ENCODE measurements at regions not wholly inside any gene's neighbourhood (a gene's known extent, or its start where the extent isn't known, plus 50 kb on each side); places are given as distances from the start of the nearest gene placed in this dataset.

- Histone ChIP-seq H3K27ac (ENCODE audit: insufficient read depth, low read length) (no peak overlapping the region), H3K4me3 (replicated peaks in 1 of 4; ENCODE audit: control extremely low read depth in 1 of 4, insufficient read depth in 1 of 4, low read depth in 3 of 4, low read length in 4 of 4) (no peak overlapping the region), H2AFZ (ENCODE audit: low read length) (no peak overlapping the region), H3K4me1 (ENCODE audit: control insufficient read depth, extremely low read depth, insufficient read depth, low read length) (peaks cover 12% of the 10 kb centered on the region), H3K27me3 (ENCODE audit: control insufficient read depth, insufficient read depth, low read length) (no peaks in the 10 kb centered on the region), H3K9ac (ENCODE audit: insufficient read depth, low read length) (no peak overlapping the region), H3K36me3 (ENCODE audit: control insufficient read depth, insufficient read depth, low read length) (no peaks in the 10 kb centered on the region), H3K79me2 (ENCODE audit: control insufficient read depth, insufficient read depth, low read length) (no peaks in the 10 kb centered on the region), H3K9me3 (ENCODE audit: control insufficient read depth, insufficient read depth, low read depth, low read length) (no peaks in the 10 kb centered on the region), H3K4me2 (ENCODE audit: extremely low read depth, insufficient read depth, low read length) (no peak overlapping the region), H4K20me1 (ENCODE audit: control insufficient read depth, extremely low read depth, insufficient read depth, low read length) (no peaks in the 10 kb centered on the region)
- DNase-seq (ENCODE audit: low read depth in 2 of 2), result peak in 1 of 2 donors; percentile 18
- TF ChIP-seq CTCF (conservative IDR thresholded peaks at IDR 0.05 in 1 of 2, IDR thresholded peaks at IDR 0.05 in 1 of 2; ENCODE audit: low read depth in 1 of 2, low read length in 2 of 2) (no peak), EZH2 (IDR thresholded peaks at IDR 0.05; ENCODE audit: low read length, missing control alignments) (no peak)
Measured at GRCh38 chr3:170767576-170767941, 102.4 kb downstream of the RPL22L1 start.

GRCh38 chr3:170766823-170767575 is 103.0 kb downstream of the RPL22L1 start:
- Histone ChIP-seq H3K4me2 (ENCODE audit: extremely low read depth, insufficient read depth, low read length) (no peak overlapping the region), H3K9ac (ENCODE audit: insufficient read depth, low read length) (no peak overlapping the region), H3K4me1 (ENCODE audit: control insufficient read depth, extremely low read depth, insufficient read depth, low read length) (peaks cover 12% of the 10 kb centered on the region), H3K36me3 (ENCODE audit: control insufficient read depth, insufficient read depth, low read length) (no peaks in the 10 kb centered on the region), H3K79me2 (ENCODE audit: control insufficient read depth, insufficient read depth, low read length) (no peaks in the 10 kb centered on the region), H3K9me3 (ENCODE audit: control insufficient read depth, insufficient read depth, low read depth, low read length) (no peaks in the 10 kb centered on the region), H3K27me3 (ENCODE audit: control insufficient read depth, insufficient read depth, low read length) (no peaks in the 10 kb centered on the region), H3K4me3 (replicated peaks in 1 of 4; ENCODE audit: control extremely low read depth in 1 of 4, insufficient read depth in 1 of 4, low read depth in 3 of 4, low read length in 4 of 4) (no peak overlapping the region), H3K27ac (ENCODE audit: insufficient read depth, low read length) (no peak overlapping the region), H4K20me1 (ENCODE audit: control insufficient read depth, extremely low read depth, insufficient read depth, low read length) (no peaks in the 10 kb centered on the region), H2AFZ (ENCODE audit: low read length) (no peak overlapping the region)
- DNase-seq (ENCODE audit: low read depth in 2 of 2), result no peak
- TF ChIP-seq CTCF (conservative IDR thresholded peaks at IDR 0.05 in 1 of 2, IDR thresholded peaks at IDR 0.05 in 1 of 2; ENCODE audit: low read depth in 1 of 2, low read length in 2 of 2), result no peak
- TF ChIP-seq EZH2 (IDR thresholded peaks at IDR 0.05; ENCODE audit: low read length, missing control alignments), result no peak

- Histone ChIP-seq H3K27ac (ENCODE audit: insufficient read depth, low read length) (no peak overlapping the region), H3K79me2 (ENCODE audit: control insufficient read depth, insufficient read depth, low read length) (no peaks in the 10 kb centered on the region), H3K4me2 (ENCODE audit: extremely low read depth, insufficient read depth, low read length) (no peak overlapping the region), H3K36me3 (ENCODE audit: control insufficient read depth, insufficient read depth, low read length) (no peaks in the 10 kb centered on the region), H2AFZ (ENCODE audit: low read length) (no peak overlapping the region), H3K4me1 (ENCODE audit: control insufficient read depth, extremely low read depth, insufficient read depth, low read length) (peaks cover 12% of the 10 kb centered on the region), H4K20me1 (ENCODE audit: control insufficient read depth, extremely low read depth, insufficient read depth, low read length) (no peaks in the 10 kb centered on the region), H3K4me3 (replicated peaks in 1 of 4; ENCODE audit: control extremely low read depth in 1 of 4, insufficient read depth in 1 of 4, low read depth in 3 of 4, low read length in 4 of 4) (no peak overlapping the region), H3K27me3 (ENCODE audit: control insufficient read depth, insufficient read depth, low read length) (no peaks in the 10 kb centered on the region), H3K9ac (ENCODE audit: insufficient read depth, low read length) (no peak overlapping the region), H3K9me3 (ENCODE audit: control insufficient read depth, insufficient read depth, low read depth, low read length) (no peaks in the 10 kb centered on the region)
- DNase-seq (ENCODE audit: low read depth in 2 of 2), result no peak
- TF ChIP-seq EZH2 (IDR thresholded peaks at IDR 0.05; ENCODE audit: low read length, missing control alignments), result no peak
- TF ChIP-seq CTCF (conservative IDR thresholded peaks at IDR 0.05 in 1 of 2, IDR thresholded peaks at IDR 0.05 in 1 of 2; ENCODE audit: low read depth in 1 of 2, low read length in 2 of 2), result no peak
Measured at GRCh38 chr3:170766253-170766652, 103.7 kb downstream of the RPL22L1 start.
